ENCODE measurements at regions not wholly inside any gene's neighbourhood (a gene's known extent, or its start where the extent isn't known, plus 50 kb on each side); places are given as distances from the start of the nearest gene placed in this dataset.

DNA sequence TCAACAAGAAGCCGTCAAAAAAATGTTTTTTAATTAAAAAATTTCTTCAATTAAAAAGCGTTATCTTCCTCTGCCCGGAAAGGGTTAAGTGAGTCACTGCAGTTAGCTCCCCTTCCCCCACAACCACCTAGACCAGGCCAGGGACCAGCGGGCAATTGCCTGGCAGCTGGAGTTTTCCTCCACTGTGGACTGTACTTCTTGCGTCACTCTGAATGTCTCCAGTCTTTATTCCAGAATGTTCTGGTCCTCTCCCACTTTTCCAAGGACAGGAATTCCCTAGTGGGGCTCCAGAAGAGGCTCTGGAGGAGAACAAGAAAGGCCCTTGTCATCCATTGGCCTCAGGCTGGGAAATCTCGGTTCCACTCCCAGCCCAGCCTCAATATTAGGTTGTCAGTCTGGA lies 114.0 kb downstream of the C9orf50 start:
- peak overlapping the region; percentile 37 to 81 (median 78) for H3K27ac ChIP-seq
- H3K27me3 ChIP-seq: no peaks in the 10 kb centered on the region
- no peaks in the 10 kb centered on the region for H3K9me3 ChIP-seq
- ATAC-seq (peak; percentile 67 to 87 (median 80)), DNase-seq (peak; percentile 61 to 82 (median 78))
- 48% methylated on average over 6 of the region's 6 CpGs for WGBS (ENCODE audit: insufficient coverage, low coverage, low lambda C conversion rate, missing lambda C conversion rate)
- intact Hi-C loops (cut with DNase I): loop anchor here in 1 of 2 donors (10.0 kb wide), 2 partner anchors 48 to 98 kb away; no protein-coding TSS in a partner anchor
- no peak overlapping the region for H3K4me3 ChIP-seq
- H3K4me1 ChIP-seq: peaks cover 0 to 17% (median 7%) of the 10 kb centered on the region in 4 donors
- peaks cover 0 to 17% (median 0%) of the 10 kb centered on the region in 4 donors for H3K36me3 ChIP-seq
- TF ChIP-seq, protein P1, sequence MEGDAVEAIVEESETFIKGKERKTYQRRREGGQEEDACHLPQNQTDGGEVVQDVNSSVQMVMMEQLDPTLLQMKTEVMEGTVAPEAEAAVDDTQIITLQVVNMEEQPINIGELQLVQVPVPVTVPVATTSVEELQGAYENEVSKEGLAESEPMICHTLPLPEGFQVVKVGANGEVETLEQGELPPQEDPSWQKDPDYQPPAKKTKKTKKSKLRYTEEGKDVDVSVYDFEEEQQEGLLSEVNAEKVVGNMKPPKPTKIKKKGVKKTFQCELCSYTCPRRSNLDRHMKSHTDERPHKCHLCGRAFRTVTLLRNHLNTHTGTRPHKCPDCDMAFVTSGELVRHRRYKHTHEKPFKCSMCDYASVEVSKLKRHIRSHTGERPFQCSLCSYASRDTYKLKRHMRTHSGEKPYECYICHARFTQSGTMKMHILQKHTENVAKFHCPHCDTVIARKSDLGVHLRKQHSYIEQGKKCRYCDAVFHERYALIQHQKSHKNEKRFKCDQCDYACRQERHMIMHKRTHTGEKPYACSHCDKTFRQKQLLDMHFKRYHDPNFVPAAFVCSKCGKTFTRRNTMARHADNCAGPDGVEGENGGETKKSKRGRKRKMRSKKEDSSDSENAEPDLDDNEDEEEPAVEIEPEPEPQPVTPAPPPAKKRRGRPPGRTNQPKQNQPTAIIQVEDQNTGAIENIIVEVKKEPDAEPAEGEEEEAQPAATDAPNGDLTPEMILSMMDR (IDR thresholded peaks at IDR 0.05): no peak
- no peak for TF ChIP-seq POLR2A (IDR thresholded peaks at IDR 0.05)

DNA sequence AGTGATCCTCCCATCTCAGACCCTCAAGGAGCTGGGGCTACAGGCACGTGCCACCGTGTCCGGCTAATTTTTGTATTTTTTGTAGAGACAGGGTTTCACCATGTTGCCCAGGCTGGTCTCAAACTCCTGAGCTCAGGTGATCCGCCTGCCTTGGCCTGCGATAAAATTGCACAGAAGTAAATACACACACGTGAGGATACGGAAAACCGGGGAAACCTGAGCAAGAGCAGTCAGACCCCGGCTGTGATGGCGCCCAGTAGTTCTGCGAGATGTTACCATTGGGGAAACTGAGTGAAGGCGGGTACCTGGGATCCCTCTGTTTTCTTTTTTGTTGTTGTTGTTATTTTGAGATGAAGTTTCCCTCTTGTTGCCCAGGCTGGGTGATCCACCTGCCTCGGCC lies 114.9 kb downstream of the C9orf50 start:
- intact Hi-C loops (cut with DNase I): loop anchor here in 1 of 2 donors (10.0 kb wide), 2 partner anchors 49 to 99 kb away; no protein-coding TSS in a partner anchor
- TF ChIP-seq, protein P1 (IDR thresholded peaks at IDR 0.05): no peak
- no peak for TF ChIP-seq POLR2A (IDR thresholded peaks at IDR 0.05)

DNA sequence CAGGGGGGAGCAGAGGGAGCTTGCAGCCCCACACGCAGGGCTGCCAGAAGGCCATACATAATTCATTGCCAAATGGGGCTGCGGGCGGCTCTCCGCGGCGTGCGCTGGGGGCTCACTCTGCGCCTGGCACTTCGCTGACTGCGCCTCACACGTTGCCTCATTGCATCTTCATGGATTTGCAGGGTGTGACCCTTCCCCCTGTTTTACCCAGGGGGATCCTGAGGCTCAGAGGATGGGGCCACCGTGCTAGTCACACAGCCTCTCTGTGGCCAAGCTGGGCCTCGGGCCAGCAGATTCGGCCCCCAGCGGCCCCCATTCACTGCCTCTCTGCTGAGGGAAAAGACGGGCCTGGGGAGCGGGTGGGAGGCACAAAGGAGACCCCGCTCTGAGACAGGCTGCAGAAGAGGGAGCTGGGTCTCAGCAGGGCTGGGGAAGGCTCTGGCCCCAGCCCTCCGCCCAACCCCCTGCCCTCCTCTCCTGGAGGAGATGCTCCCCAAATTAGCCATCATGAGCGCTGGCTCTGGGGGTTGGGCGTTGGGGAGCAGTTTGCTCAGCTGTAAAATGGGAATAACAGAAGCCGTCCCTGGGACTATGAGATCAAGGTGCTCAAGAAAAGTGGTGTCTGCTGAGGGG lies 115.5 kb downstream of the C9orf50 start:
- TF ChIP-seq, protein P1 (IDR thresholded peaks at IDR 0.05): no peak
- H3K4me1 ChIP-seq: peaks cover 0 to 17% (median 7%) of the 10 kb centered on the region in 4 donors
- H3K27me3 ChIP-seq: no peaks in the 10 kb centered on the region
- DNase-seq (no peak), ATAC-seq (no peak)
- H3K4me3 ChIP-seq: no peak overlapping the region
- peaks cover 0 to 17% (median 0%) of the 10 kb centered on the region in 4 donors for H3K36me3 ChIP-seq
- intact Hi-C loops (cut with DNase I): loop anchor here in 1 of 2 donors (10.0 kb wide), 2 partner anchors 49 to 99 kb away; no protein-coding TSS in a partner anchor
- no peak overlapping the region for H3K27ac ChIP-seq
- H3K9me3 ChIP-seq: no peaks in the 10 kb centered on the region
- WGBS (ENCODE audit: insufficient coverage, low coverage, low lambda C conversion rate, missing lambda C conversion rate): 73% methylated on average over 3 of the region's 22 CpGs

More for the DNA sequence above, 114.9 kb downstream of the C9orf50 start:
- Histone ChIP-seq H3K9me3 (no peaks in the 10 kb centered on the region), H3K27ac (no peak overlapping the region), H3K4me1 (peaks cover 0 to 17% (median 7%) of the 10 kb centered on the region in 4 donors), H3K27me3 (no peaks in the 10 kb centered on the region), H3K36me3 (peaks cover 0 to 17% (median 0%) of the 10 kb centered on the region in 4 donors), H3K4me3 (no peak overlapping the region)
- DNase-seq (no peak), ATAC-seq (no peak)
- 89% methylated on average over 10 of the region's 13 CpGs for WGBS (ENCODE audit: insufficient coverage, low coverage, low lambda C conversion rate, missing lambda C conversion rate)

DNA sequence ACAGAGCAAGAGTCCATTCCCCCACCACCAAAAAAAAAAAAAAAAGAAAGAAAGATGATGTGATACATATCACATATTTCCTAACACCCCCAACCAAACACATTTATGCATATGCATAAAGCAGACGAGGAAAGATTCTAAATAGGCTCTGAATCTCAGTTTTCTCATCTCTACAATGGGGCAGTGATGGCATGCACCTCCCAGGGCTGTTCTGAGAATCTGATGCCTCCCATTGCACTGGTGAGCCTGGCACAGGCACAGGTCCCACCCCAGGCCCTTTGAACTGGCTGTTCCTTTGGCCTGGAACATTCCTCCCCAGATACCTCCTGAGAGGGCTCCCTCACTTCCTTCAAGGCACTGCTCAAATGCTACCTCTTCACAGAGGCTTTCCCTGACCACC lies 116.5 kb downstream of the C9orf50 start:
- 100% methylated on average over 1 of the region's 1 CpG for WGBS (ENCODE audit: insufficient coverage, low coverage, low lambda C conversion rate, missing lambda C conversion rate)

More for the DNA sequence above, 116.5 kb downstream of the C9orf50 start:
- DNase-seq (no peak), ATAC-seq (no peak)
- Histone ChIP-seq H3K36me3 (peaks cover 0 to 17% (median 0%) of the 10 kb centered on the region in 4 donors), H3K27ac (no peak overlapping the region), H3K4me1 (peaks cover 0 to 17% (median 7%) of the 10 kb centered on the region in 4 donors), H3K27me3 (no peaks in the 10 kb centered on the region), H3K4me3 (no peak overlapping the region), H3K9me3 (no peaks in the 10 kb centered on the region)
- intact Hi-C loops (cut with DNase I): loop anchor here (5.0 to 10.0 kb wide), 3 partner anchors 43 to 100 kb away; no protein-coding TSS in a partner anchor
- TF ChIP-seq, protein P1 (IDR thresholded peaks at IDR 0.05): no peak
- no peak for TF ChIP-seq POLR2A (IDR thresholded peaks at IDR 0.05)
